NCI-H187 treated with DMSO at 0.1 percent for 48 hours (cell line): ENCODE measurements at regions not wholly inside any gene's neighbourhood (a gene's known extent, or its start where the extent isn't known, plus 50 kb on each side); places are given as distances from the start of the nearest gene placed in this dataset.

ENCODE experiments used
- DNase-seq: peaks from one replicate; lab custom pipeline; 2025; lab: John Stamatoyannopoulos, UW

- DNase-seq: no peak
Observed at GRCh38 chr4:178288462-178288861, 846.2 kb upstream of the AGA start.

GRCh38 chr4:178293601-178294000, 851.4 kb upstream of the AGA start:
- no peak for DNase-seq

DNA sequence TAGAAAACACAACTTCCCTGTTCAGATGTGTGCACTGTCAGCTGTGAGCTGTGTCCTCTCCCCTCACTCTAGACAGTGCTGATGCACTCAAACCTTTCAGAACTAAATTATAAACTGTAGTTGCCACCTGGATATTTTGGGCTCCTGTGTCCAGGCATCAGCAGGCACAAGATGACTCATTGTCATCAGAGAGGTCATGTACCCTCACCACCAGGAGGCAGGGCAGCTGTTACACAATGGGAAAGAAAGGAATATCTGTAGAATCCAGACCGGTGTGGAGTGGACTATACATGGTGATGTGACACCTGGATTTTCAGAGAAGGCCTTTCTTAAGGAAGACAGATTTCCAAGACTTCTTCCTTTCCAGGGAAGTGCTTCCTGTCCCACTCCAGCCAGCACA, 854.4 kb upstream of the AGA start:
- no peak for DNase-seq

GRCh38 chr4:178306565-178306964, 864.3 kb upstream of the AGA start:
- no peak for DNase-seq

DNA sequence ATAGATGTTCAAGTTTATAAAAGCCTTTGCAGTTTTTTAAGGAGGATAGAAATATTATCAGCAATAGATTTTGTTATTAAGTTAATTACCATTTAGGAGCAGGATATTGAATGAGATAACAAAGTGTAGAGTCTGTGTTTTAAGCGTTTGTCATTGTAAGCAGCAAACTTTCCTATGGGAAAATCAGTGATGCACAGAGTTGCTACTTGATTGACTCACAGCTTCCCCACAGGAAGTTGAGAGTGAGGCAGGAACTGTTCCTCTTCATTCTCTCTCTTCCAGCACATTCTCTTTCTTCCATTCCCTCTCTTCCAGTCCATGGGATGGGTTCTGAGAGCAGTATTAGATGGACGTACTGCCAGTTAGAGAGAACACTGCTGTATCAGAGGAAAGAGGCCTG, 867.7 kb upstream of the AGA start:
- DNase-seq: no peak

DNA sequence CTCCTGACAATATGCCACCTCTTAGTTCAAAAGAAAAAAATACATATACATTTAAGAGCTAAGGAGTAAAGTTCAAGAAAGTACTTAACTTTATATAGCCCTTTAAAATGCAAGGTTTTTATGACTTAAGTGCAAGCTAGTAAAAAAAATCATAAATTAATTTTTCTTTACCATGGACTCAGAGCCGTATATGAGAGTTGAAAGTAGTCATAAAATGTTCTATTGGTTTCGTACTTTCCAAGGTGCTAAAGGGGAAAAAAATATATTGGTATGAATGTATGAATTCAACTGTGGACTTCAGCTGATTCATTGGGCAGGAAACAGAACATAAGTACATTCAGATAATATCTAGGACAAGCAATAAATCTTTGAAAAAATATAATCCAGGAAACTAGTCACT, 869.8 kb upstream of the AGA start:
- no peak for DNase-seq

DNA sequence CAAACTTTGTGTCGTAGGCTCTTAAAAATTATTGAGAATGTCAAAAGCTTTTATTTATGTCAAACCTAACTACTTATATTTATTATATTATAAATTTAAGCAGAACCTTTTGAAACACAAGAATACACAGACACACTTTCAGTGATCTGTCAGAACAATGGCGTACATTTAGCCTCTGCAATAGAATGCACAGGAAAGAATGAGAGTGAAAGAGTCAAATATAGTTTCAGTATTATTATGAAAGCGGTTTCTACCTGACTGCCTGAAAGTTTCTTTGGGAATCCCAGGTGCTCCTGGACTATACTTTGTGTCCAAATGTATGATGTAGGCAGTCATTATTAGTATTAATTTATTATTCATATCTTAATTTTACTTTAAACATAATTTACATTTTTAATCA, 872.0 kb upstream of the AGA start:
- no peak for DNase-seq

GRCh38 chr4:178316211-178316610, 874.0 kb upstream of the AGA start:
- no peak for DNase-seq

- no peak for DNase-seq
Observed at GRCh38 chr4:178320003-178320402, 877.8 kb upstream of the AGA start.

- DNase-seq: no peak
Observed at GRCh38 chr4:178322524-178323183, 880.4 kb upstream of the AGA start.

- DNase-seq: no peak
Observed at GRCh38 chr4:178329226-178329872, 887.1 kb upstream of the AGA start.

GRCh38 chr4:178333355-178333754, 891.1 kb upstream of the AGA start:
- no peak for DNase-seq

GRCh38 chr4:178339769-178340168, 897.5 kb upstream of the AGA start:
- DNase-seq: no peak

DNA sequence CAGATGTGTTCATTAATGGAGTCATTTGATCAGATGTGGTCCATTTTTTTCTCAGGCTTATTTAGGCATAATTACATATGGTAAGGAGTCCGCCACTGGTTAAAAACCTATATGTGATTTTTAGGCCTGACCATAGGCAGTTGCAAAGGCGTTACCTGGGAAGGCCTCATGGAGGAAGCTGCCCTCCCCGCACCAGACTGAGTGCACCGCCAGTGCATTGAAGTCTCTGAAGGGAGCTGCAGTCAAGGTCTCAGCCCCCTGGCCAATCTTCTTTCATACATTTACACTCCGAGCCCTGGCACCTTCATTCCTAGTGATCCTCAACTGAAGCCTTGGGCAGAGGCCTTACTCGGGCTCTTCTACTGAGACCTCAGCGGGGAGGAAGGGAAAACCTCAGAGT, 898.2 kb upstream of the AGA start:
- no peak for DNase-seq

- DNase-seq: no peak
Observed at GRCh38 chr4:178344096-178344495, 901.9 kb upstream of the AGA start.

DNA sequence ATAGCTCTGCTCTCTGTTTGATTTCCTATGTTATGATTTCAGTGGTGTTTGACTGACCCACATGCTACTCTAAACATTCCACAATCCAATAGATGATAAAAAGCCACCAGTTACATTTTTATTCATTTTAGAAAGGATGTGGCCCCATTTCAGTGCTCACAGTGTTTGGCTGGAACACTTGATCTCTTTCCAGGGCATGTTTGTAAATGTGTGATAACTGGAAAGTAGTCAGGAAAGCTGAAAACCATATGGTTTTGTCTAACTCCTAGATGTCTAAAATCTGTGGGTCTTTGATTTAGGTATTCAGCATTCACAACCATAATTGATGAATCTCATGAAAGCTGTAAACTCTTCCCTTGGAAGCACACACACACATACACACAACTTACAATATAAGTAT, 904.9 kb upstream of the AGA start:
- no peak for DNase-seq

GRCh38 chr4:178349601-178350000, 907.4 kb upstream of the AGA start:
- DNase-seq: no peak

DNA sequence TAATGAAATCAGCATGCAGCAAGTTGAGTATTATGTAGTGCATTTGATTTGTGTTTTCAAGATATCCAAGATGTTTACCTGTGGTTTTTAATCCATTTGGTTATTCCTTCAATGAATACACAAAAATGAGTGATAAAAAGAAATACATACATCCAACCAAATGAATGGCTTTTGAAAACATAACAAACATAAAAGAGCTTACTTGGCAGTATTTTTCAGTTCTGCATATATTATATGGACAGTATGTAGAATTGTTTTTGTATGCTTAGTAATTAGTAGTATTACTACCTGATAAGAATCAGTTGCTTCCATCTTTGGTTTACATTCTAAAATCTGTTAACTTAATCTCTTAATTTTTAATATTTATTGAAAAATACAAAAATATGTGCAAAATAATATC, 908.9 kb upstream of the AGA start:
- no peak for DNase-seq

DNA sequence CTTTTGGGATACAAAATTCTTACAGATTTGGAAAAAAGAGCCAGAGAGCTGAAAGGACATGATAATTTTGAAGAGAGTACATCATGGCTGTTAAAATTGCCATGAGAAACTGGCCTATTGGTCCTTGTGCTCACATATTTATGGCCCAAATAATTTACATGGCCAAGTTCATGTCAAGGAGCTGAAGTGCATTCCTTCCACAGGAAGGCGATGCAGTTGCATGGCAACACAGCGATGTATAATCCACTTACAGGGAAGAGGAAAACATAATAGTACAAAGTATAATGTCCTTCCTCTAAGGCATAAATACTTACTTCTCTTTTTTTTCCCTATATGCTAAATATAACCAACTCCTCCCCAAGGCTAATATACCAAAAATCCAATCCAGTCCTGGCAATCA, 914.5 kb upstream of the AGA start:
- no peak for DNase-seq

DNA sequence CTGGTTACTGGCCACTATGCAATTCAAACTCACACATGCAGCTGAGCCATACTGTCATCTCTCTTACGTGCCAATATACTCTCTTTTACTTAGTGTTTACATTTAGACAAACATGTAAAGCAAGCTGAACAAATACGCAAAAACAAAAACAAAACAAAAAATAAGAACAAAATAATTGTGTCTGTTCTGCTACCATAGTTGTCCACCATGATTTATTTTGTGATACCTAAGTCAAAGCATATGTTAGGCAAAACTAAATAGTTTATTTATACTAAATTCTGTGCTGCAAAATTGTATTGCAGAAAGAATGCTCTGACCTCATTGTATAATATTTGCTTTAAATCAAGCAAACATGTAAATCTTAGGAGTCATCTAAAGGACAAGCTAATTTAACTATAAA, 943.2 kb upstream of the AGA start:
- no peak for DNase-seq

GRCh38 chr4:178387756-178388155, 945.5 kb upstream of the AGA start:
- DNase-seq: no peak

DNA sequence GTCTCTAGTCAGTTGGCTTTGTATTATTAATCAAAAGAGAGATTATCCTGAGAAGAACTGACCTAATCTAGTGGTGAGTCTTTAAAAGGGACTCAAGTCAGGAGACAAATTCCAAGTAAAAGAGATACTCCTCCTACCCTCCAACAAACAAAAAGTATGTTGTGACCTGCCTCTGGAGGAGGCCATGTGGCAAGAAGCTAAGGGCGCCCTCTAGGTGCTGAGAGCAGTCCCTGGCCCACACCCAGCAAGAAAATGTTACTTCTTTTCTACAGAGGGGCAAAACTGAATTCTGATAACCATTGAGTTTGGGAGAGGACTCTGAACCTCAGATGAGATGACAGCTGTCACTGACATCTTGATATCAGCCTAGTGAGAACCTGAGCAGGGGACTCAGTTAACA, 953.6 kb upstream of the AGA start:
- DNase-seq: no peak

GRCh38 chr4:178412455-178412854, 970.2 kb upstream of the AGA start:
- DNase-seq: no peak

GRCh38 chr4:178414042-178414441, 971.8 kb upstream of the AGA start:
- no peak for DNase-seq
